Activated T-helper 17 cell treated with anti-CD3 and anti-CD28 coated beads, Interleukin-2, amount 50 U/mL, for 72 hours (primary cell): ENCODE measurements at regions not wholly inside any gene's neighbourhood (a gene's known extent, or its start where the extent isn't known, plus 50 kb on each side); places are given as distances from the start of the nearest gene placed in this dataset.
"Not testable (repeated sequence)": the region's sequence is repeated elsewhere in the genome, so short reads cannot be mapped to it uniquely, and the experiment has no call there.

ENCODE experiments used
- ATAC-seq: fragments of 150-1000 bp; cut with Tn5 transposase; replicated peaks from 2 replicates; pipeline ENCODE4 v1.10.0; 2021; ENCODE audit warnings: mild to moderate bottlenecking, moderate library complexity
- H3K27ac Mint-ChIP-seq: one replicate; pipeline ENCODE4 v1.8.0; 2022; ENCODE audit warnings: mixed read lengths
- H3K27me3 Mint-ChIP-seq: one replicate; pipeline ENCODE4 v1.8.0; 2022; ENCODE audit warnings: mixed read lengths
- H3K36me3 Mint-ChIP-seq: one replicate; pipeline ENCODE4 v1.8.0; 2022; ENCODE audit warnings: low read depth, mild to moderate bottlenecking, mixed read lengths
- H3K4me1 Mint-ChIP-seq: one replicate; pipeline ENCODE4 v1.8.0; 2022; ENCODE audit warnings: mixed read lengths
- H3K4me3 Mint-ChIP-seq: one replicate; pipeline ENCODE4 v1.8.0; 2022; ENCODE audit warnings: mild to moderate bottlenecking, mixed read lengths
- H3K9me3 Mint-ChIP-seq: one replicate; pipeline ENCODE4 v1.8.0; 2022; ENCODE audit warnings: mixed read lengths

- Mint-ChIP-seq H3K27me3 (no peaks in the 10 kb centered on the region), H3K27ac (no peak overlapping the region), H3K36me3 (no peaks in the 10 kb centered on the region), H3K4me1 (no peaks in the 10 kb centered on the region), H3K4me3 (no peak overlapping the region), H3K9me3 (peaks cover 3% of the 10 kb centered on the region)
- ATAC-seq, result no peak
Measured at GRCh38 chr2:133624551-133624950, 56.3 kb upstream of the NCKAP5 start.

DNA sequence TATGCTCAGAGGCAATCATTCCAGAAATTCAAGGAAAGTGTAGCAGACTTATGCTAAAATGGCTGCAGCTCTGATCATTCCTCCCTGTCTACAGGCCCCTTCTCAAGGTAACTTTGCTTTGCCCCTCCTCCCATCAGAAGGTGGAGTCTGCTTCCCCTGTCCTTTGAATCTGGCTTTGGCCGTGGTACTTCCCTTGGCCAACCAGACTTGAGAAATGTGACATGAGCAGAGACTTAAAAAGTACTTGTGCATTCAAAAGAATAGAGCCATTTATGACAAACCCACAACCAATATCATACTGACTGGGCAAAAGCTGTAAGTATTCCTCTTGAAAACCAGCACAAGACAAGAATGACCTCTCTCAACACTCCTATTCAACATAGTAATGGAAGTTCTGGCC is 59.5 kb upstream of the NCKAP5 start:
- H3K4me3 Mint-ChIP-seq, result no peak overlapping the region
- no peak for ATAC-seq
- H3K36me3 Mint-ChIP-seq, result no peaks in the 10 kb centered on the region
- H3K9me3 Mint-ChIP-seq, result peaks cover 3% of the 10 kb centered on the region
- no peaks in the 10 kb centered on the region for H3K4me1 Mint-ChIP-seq
- no peak overlapping the region for H3K27ac Mint-ChIP-seq
- H3K27me3 Mint-ChIP-seq, result no peaks in the 10 kb centered on the region

- Mint-ChIP-seq H3K27me3 (peaks cover 3% of the 10 kb centered on the region), H3K36me3 (no peaks in the 10 kb centered on the region), H3K4me1 (no peaks in the 10 kb centered on the region), H3K9me3 (no peaks in the 10 kb centered on the region), H3K27ac (no peak overlapping the region), H3K4me3 (no peak overlapping the region)
- no peak for ATAC-seq
Measured at GRCh38 chr2:133633309-133633708, 65.0 kb upstream of the NCKAP5 start.

- H3K27ac Mint-ChIP-seq, result no peak overlapping the region
- no peaks in the 10 kb centered on the region for H3K9me3 Mint-ChIP-seq
- ATAC-seq, result no peak
- no peaks in the 10 kb centered on the region for H3K4me1 Mint-ChIP-seq
- H3K4me3 Mint-ChIP-seq, result no peak overlapping the region
- H3K36me3 Mint-ChIP-seq, result no peaks in the 10 kb centered on the region
- H3K27me3 Mint-ChIP-seq, result peaks cover 3% of the 10 kb centered on the region
Measured at GRCh38 chr2:133633881-133634409, 65.7 kb upstream of the NCKAP5 start.

- Mint-ChIP-seq H3K4me1 (no peaks in the 10 kb centered on the region), H3K4me3 (no peak overlapping the region)
Measured at GRCh38 chr2:133635131-133635530, 66.9 kb upstream of the NCKAP5 start.

DNA sequence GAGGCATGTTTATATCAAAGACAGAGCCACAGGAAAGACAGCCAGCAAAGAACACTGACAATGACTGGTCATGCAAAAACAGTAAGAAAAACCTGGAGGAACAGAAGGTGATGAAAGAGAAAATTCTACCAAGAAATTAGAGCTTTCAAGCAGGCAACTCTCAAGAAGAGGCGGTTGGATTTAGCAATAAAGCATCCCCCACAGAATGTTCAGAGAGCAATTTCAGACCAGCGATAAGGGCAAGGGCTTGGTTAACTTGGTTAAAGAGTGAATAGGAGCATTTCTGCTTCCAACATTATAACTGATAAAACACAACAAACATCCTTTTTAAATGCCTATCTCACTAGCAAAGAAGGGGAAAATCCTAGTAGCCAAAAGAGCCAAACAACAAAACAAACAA is 68.0 kb upstream of the NCKAP5 start:
- Mint-ChIP-seq H3K4me3 (no peak overlapping the region), H3K4me1 (no peaks in the 10 kb centered on the region), H3K9me3 (no peaks in the 10 kb centered on the region), H3K27ac (no peak overlapping the region), H3K27me3 (peaks cover 6% of the 10 kb centered on the region), H3K36me3 (no peaks in the 10 kb centered on the region)
- ATAC-seq, result no peak

More at GRCh38 chr2:133635131-133635530, 66.9 kb upstream of the NCKAP5 start:
- no peak overlapping the region for H3K27ac Mint-ChIP-seq
- no peaks in the 10 kb centered on the region for H3K9me3 Mint-ChIP-seq
- H3K27me3 Mint-ChIP-seq, result peaks cover 3% of the 10 kb centered on the region
- no peak for ATAC-seq
- no peaks in the 10 kb centered on the region for H3K36me3 Mint-ChIP-seq

GRCh38 chr2:133640103-133640502 is 71.8 kb upstream of the NCKAP5 start:
- H3K4me3 Mint-ChIP-seq, result no peak overlapping the region
- no peak for ATAC-seq

DNA sequence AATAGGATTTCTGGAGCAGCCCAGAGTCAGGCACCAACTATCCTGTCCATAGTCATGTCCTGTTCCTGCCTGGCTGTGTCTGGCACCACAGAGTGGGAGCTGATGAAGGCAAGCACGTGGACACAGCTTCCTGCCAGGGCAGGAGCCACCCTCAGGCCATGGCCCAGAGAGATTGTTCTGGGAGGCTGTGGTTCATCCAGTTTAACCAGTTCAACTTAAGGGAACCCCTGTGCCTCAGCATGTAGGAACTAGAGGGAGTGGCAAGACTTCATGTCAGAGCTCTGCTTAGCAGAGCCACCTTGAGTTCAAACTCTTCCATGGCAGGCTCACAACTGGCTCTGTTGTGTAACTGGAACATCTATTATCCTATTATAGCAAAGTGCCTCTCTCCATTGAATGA is 73.2 kb upstream of the NCKAP5 start:
- ATAC-seq, result no peak
- Mint-ChIP-seq H3K4me3 (no peak overlapping the region), H3K27me3 (peaks cover 13% of the 10 kb centered on the region), H3K27ac (no peak overlapping the region), H3K4me1 (no peaks in the 10 kb centered on the region), H3K9me3 (peaks cover 3% of the 10 kb centered on the region), H3K36me3 (no peaks in the 10 kb centered on the region)

More at GRCh38 chr2:133640103-133640502, 71.8 kb upstream of the NCKAP5 start:
- peaks cover 16% of the 10 kb centered on the region for H3K27me3 Mint-ChIP-seq
- H3K9me3 Mint-ChIP-seq, result peaks cover 3% of the 10 kb centered on the region
- H3K4me1 Mint-ChIP-seq, result no peaks in the 10 kb centered on the region
- H3K36me3 Mint-ChIP-seq, result no peaks in the 10 kb centered on the region
- no peak overlapping the region for H3K27ac Mint-ChIP-seq

- H3K4me1 Mint-ChIP-seq, result no peaks in the 10 kb centered on the region
- H3K36me3 Mint-ChIP-seq, result no peaks in the 10 kb centered on the region
- no peak for ATAC-seq
- H3K27ac Mint-ChIP-seq, result no peak overlapping the region
- peaks cover 8% of the 10 kb centered on the region for H3K9me3 Mint-ChIP-seq
- H3K4me3 Mint-ChIP-seq, result no peak overlapping the region
- peaks cover 13% of the 10 kb centered on the region for H3K27me3 Mint-ChIP-seq
Measured at GRCh38 chr2:133641942-133642725, 73.9 kb upstream of the NCKAP5 start.

- Mint-ChIP-seq H3K36me3 (no peaks in the 10 kb centered on the region), H3K27ac (no peak overlapping the region), H3K4me3 (no peak overlapping the region), H3K4me1 (no peaks in the 10 kb centered on the region), H3K27me3 (peaks cover 13% of the 10 kb centered on the region), H3K9me3 (peaks cover 10% of the 10 kb centered on the region)
- ATAC-seq, result no peak
Measured at GRCh38 chr2:133642791-133643191, 74.5 kb upstream of the NCKAP5 start.

DNA sequence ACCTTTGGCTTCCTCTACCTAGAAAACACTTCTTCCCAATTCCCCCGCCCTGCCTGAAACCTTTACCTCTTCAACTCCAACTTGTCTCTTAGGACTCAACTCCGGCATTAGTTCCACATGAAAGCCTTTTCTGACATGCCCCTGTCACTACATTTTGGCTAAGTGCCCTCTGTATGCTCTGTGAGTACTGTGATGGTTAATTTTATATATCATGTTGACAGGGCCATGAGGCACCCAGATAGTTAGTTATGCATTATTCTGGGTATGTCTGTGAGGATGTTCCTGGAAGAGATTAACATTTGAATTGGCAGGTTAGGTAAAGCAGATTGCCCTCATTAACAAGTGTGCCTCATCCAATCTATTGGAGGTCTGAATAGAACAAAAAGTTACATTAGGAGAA is 75.6 kb upstream of the NCKAP5 start:
- Mint-ChIP-seq H3K27ac (no peak overlapping the region), H3K9me3 (peaks cover 10% of the 10 kb centered on the region), H3K27me3 (peaks cover 13% of the 10 kb centered on the region), H3K4me1 (no peaks in the 10 kb centered on the region), H3K4me3 (no peak overlapping the region), H3K36me3 (no peaks in the 10 kb centered on the region)
- no peak for ATAC-seq

GRCh38 chr2:133644846-133645245 is 76.6 kb upstream of the NCKAP5 start:
- no peaks in the 10 kb centered on the region for H3K4me1 Mint-ChIP-seq
- H3K27ac Mint-ChIP-seq, result no peak overlapping the region
- no peaks in the 10 kb centered on the region for H3K36me3 Mint-ChIP-seq
- H3K27me3 Mint-ChIP-seq, result peaks cover 13% of the 10 kb centered on the region
- no peak for ATAC-seq
- H3K4me3 Mint-ChIP-seq, result no peak overlapping the region
- peaks cover 10% of the 10 kb centered on the region for H3K9me3 Mint-ChIP-seq

GRCh38 chr2:133647386-133647785 is 79.1 kb upstream of the NCKAP5 start:
- not testable (repeated sequence) for ATAC-seq, H3K36me3 Mint-ChIP-seq, H3K4me1 Mint-ChIP-seq, H3K27ac Mint-ChIP-seq, H3K4me3 Mint-ChIP-seq
- Mint-ChIP-seq H3K27me3 (peaks cover 10% of the 10 kb centered on the region), H3K9me3 (peaks cover 10% of the 10 kb centered on the region)

DNA sequence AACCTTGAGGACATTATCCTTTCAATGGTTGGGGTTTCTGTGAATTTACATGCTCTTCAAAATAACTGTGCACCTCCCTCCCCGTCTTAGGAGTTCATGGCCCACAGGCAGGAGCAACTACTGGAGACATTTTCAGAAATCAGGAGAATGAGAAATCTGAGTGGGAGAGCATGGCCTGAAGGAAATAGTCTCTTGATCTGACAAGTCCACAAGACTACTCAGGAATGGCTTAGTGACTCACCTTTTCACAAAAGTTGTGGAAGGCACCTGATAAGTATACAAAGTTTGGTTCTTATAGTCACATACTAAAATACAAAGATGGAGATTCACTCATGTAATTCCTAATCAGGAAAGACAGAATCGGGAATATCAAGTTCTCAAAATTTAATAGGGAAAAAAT is 83.6 kb upstream of the NCKAP5 start:
- Mint-ChIP-seq H3K9me3 (peaks cover 8% of the 10 kb centered on the region), H3K4me3 (no peak overlapping the region), H3K36me3 (no peaks in the 10 kb centered on the region), H3K4me1 (no peaks in the 10 kb centered on the region), H3K27ac (no peak overlapping the region), H3K27me3 (no peaks in the 10 kb centered on the region)
- no peak for ATAC-seq

- H3K27me3 Mint-ChIP-seq, result peaks cover 1% of the 10 kb centered on the region
- no peaks in the 10 kb centered on the region for H3K36me3 Mint-ChIP-seq
- no peak overlapping the region for H3K27ac Mint-ChIP-seq
- no peak for ATAC-seq
- H3K4me1 Mint-ChIP-seq, result no peaks in the 10 kb centered on the region
- no peak overlapping the region for H3K4me3 Mint-ChIP-seq
- H3K9me3 Mint-ChIP-seq, result peaks cover 3% of the 10 kb centered on the region
Measured at GRCh38 chr2:133652398-133652797, 84.1 kb upstream of the NCKAP5 start.
